ENCODE measurements at regions not wholly inside any gene's neighbourhood (a gene's known extent, or its start where the extent isn't known, plus 50 kb on each side); places are given as distances from the start of the nearest gene placed in this dataset.
"Not testable (repeated sequence)": the region's sequence is repeated elsewhere in the genome, so short reads cannot be mapped to it uniquely, and the experiment has no call there.

GRCh38 chr19:14283813-14284520 lies 78.0 kb upstream of the ADGRL1 start:
- TF ChIP-seq TEAD4 (IDR thresholded peaks at IDR 0.05; ENCODE audit: low read depth, low read length): 0 out of 2 replicates have a peak, but pooled peaks have one; percentile 26
- H3K56ac ChIP-seq (replicated peaks; ENCODE audit: insufficient read length, low read depth, low read length); DNase-seq (ENCODE audit: low read depth in 1 of 2, low spot score in 2 of 2); H3K79me2 ChIP-seq (ENCODE audit: control insufficient read depth in 1 of 2, insufficient read depth in 2 of 2, low read length in 2 of 2); H3K79me1 ChIP-seq (ENCODE audit: low read depth, low read length); H3K4ac ChIP-seq (replicated peaks; ENCODE audit: insufficient read length, low read depth, low read length); H3K27me3 ChIP-seq (replicated peaks in 1 of 4; ENCODE audit: control insufficient read depth in 3 of 4, extremely low read depth in 1 of 4, insufficient read depth in 3 of 4, low read length in 3 of 4); H3K18ac ChIP-seq (ENCODE audit: extremely low read depth, low read length); H3K4me1 ChIP-seq (replicated peaks in 1 of 4; ENCODE audit: control insufficient read depth in 3 of 4, insufficient read depth in 4 of 4, low read length in 3 of 4); H3K23me2 ChIP-seq (ENCODE audit: low read depth, low read length); H3K9me3 ChIP-seq (ENCODE audit: insufficient read depth in 2 of 2, low read depth in 1 of 2, low read length in 1 of 2); H2AK5ac ChIP-seq (ENCODE audit: low read depth, low read length); H4K91ac ChIP-seq (replicated peaks; ENCODE audit: insufficient read length, low read length); H4K5ac ChIP-seq (ENCODE audit: insufficient read length, low read depth, low read length); H3K23ac ChIP-seq (ENCODE audit: insufficient read length); H3K4me2 ChIP-seq (ENCODE audit: insufficient read depth in 1 of 2, low read depth in 2 of 2, low read length in 2 of 2); H4K8ac ChIP-seq (ENCODE audit: extremely low read depth, insufficient read depth, low read length); H3K4me3 ChIP-seq (ENCODE audit: extremely low read depth in 1 of 4, insufficient read depth in 2 of 4, low read depth in 3 of 4, low read length in 4 of 4); H3K9ac ChIP-seq (replicated peaks in 1 of 4; ENCODE audit: extremely low read depth in 1 of 4, low read depth in 3 of 4, low read length in 3 of 4); H3K14ac ChIP-seq (ENCODE audit: insufficient read length); H2BK20ac ChIP-seq (ENCODE audit: low read length); H2BK15ac ChIP-seq (ENCODE audit: low read length); H3K27ac ChIP-seq (ENCODE audit: low read depth, low read length); H2BK12ac ChIP-seq (ENCODE audit: low read depth, low read length); FAIRE-seq; H3K36me3 ChIP-seq (ENCODE audit: control insufficient read depth in 2 of 4, insufficient read depth in 4 of 4, low read length in 3 of 4); POLR2A ChIA-PET (ENCODE audit: partially characterized antibody); H2BK120ac ChIP-seq (replicated peaks; ENCODE audit: low read depth, low read length); H4K20me1 ChIP-seq (replicated peaks in 1 of 2; ENCODE audit: control insufficient read depth in 1 of 2, insufficient read depth in 2 of 2, low read length in 2 of 2); H2AFZ ChIP-seq (ENCODE audit: low read length): not testable (repeated sequence)
- 82% methylated on average over 11 of the region's 11 CpGs; no CpG with 5 or more reads in 1 of the 2 experiments for WGBS, 2 experiments (ENCODE audit: extremely low coverage in 1 of 2, insufficient coverage in 1 of 2, insufficient read length in 1 of 2, insufficient replicate concordance in 2 of 2, low coverage in 1 of 2, low lambda C conversion rate in 2 of 2, missing lambda C conversion rate in 1 of 2)
- H2BK5ac ChIP-seq (ENCODE audit: low read depth, low read length): peak overlapping the region; percentile 44; the same call in 1 of the 2 replicates
- CTCF ChIA-PET (ENCODE audit: partially characterized antibody): interaction anchor here (0.9 kb wide), 1 partner anchor 11 kb away, joined by 3 read pairs; no protein-coding TSS in a partner anchor

Data from H1 (cell line).